HFFc6 (cell line): ENCODE measurements at regions not wholly inside any gene's neighbourhood (a gene's known extent, or its start where the extent isn't known, plus 50 kb on each side); places are given as distances from the start of the nearest gene placed in this dataset.

Experiments used
- DNase-seq: peaks from one replicate; pipeline ENCODE4 v3.0.0-alpha.2; 2018
- H3K27ac Mint-ChIP-seq: 2 replicates; pipeline ENCODE4 v1.8.0; 2020; ENCODE audit warnings: mild to moderate bottlenecking, mixed read lengths
- H3K27me3 Mint-ChIP-seq: 2 replicates; pipeline ENCODE4 v1.8.0; 2021; ENCODE audit warnings: mild to moderate bottlenecking, moderate library complexity, mixed read lengths; ENCODE audit not compliant: insufficient read depth
- H3K36me3 Mint-ChIP-seq: 2 replicates; pipeline ENCODE4 v1.8.0; 2021; ENCODE audit warnings: low read depth, mixed read lengths
- H3K4me1 Mint-ChIP-seq: 2 replicates; pipeline ENCODE4 v1.8.0; 2020; ENCODE audit warnings: low read depth, mixed read lengths
- H3K4me3 Mint-ChIP-seq: 2 replicates; pipeline ENCODE4 v1.8.0; 2020; ENCODE audit warnings: mild to moderate bottlenecking, moderate library complexity, mixed read lengths
- H3K9me3 Mint-ChIP-seq: 2 replicates; pipeline ENCODE4 v1.8.0; 2020; ENCODE audit warnings: mild to moderate bottlenecking, mixed read lengths
- TF ChIP-seq, protein P1 (sequence below): fragments of 200-600 bp; sonication (generic); IDR thresholded peaks from 2 replicates; pipeline ENCODE4 v1.5.0; 2021; ENCODE audit warnings: antibody characterized with exemption, mild to moderate bottlenecking

GRCh38 chr1:244236101-244236500, 185.0 kb downstream of the ZBTB18 start:
- Mint-ChIP-seq H3K27me3 (peaks cover 12% of the 10 kb centered on the region), H3K4me1 (peaks cover 36% of the 10 kb centered on the region), H3K36me3 (no peaks in the 10 kb centered on the region), H3K9me3 (no peaks in the 10 kb centered on the region), H3K27ac (no peak overlapping the region), H3K4me3 (no peak overlapping the region)
- TF ChIP-seq, protein P1, sequence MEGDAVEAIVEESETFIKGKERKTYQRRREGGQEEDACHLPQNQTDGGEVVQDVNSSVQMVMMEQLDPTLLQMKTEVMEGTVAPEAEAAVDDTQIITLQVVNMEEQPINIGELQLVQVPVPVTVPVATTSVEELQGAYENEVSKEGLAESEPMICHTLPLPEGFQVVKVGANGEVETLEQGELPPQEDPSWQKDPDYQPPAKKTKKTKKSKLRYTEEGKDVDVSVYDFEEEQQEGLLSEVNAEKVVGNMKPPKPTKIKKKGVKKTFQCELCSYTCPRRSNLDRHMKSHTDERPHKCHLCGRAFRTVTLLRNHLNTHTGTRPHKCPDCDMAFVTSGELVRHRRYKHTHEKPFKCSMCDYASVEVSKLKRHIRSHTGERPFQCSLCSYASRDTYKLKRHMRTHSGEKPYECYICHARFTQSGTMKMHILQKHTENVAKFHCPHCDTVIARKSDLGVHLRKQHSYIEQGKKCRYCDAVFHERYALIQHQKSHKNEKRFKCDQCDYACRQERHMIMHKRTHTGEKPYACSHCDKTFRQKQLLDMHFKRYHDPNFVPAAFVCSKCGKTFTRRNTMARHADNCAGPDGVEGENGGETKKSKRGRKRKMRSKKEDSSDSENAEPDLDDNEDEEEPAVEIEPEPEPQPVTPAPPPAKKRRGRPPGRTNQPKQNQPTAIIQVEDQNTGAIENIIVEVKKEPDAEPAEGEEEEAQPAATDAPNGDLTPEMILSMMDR = no peak
- DNase-seq = no peak

- Mint-ChIP-seq H3K9me3 (no peaks in the 10 kb centered on the region), H3K36me3 (no peaks in the 10 kb centered on the region), H3K27ac (no peak overlapping the region), H3K27me3 (peaks cover 7% of the 10 kb centered on the region), H3K4me1 (peaks cover 30% of the 10 kb centered on the region), H3K4me3 (no peak overlapping the region)
- DNase-seq = no peak
- TF ChIP-seq, protein P1 = no peak
These were observed 185.6 kb downstream of the ZBTB18 start for GRCh38 chr1:244236721-244237120.

DNA sequence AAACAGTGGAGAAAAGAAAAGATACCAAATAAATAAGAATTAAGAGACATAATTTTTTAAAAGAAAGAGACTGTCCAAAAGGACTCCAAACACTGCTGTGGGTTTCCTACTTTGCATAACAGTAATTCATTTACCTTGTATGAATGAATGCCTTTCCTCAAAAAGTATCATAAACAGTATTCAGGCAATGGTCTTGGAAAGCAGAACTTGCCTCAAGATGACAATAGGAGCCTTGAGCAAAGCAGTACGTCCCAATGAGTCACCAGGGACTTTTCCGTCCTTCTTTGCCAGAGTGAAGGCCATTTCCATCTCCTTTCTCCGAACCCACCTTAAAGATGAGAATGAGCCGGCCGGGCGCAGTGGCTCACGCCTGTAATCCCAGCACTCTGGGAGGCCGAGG, 186.4 kb downstream of the ZBTB18 start:
- no peak overlapping the region for H3K4me3 Mint-ChIP-seq
- H3K27ac Mint-ChIP-seq = no peak overlapping the region

DNA sequence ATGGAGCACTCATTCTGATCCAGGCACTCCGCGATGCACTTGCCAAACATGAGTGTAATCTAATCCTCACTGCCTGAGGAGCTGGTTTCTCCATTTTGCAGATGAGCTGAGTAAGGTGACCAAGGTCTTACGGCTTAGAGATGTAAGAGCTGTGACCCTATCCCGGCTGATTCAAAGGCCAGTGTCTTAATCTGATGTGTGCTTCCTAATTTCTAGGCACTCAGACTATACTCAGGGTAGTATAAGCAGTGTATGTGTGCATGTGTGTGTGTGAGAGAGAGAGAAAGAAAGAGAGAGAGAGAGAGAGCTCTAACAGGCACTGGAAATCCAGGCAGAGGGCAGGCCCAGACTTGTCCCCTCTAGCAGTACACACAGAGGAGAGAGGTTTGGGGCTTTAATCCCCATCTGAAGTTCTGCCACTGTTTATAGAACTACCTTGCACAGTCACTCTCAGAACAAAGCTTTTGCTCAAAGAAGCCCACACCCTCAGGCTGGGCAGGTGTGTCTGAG, 188.2 kb downstream of the ZBTB18 start:
- no peak for DNase-seq
- Mint-ChIP-seq H3K27ac (peak overlapping the region; percentile 16), H3K9me3 (no peaks in the 10 kb centered on the region), H3K27me3 (peaks cover 5% of the 10 kb centered on the region), H3K4me1 (peaks cover 24% of the 10 kb centered on the region), H3K4me3 (no peak overlapping the region), H3K36me3 (no peaks in the 10 kb centered on the region)
- TF ChIP-seq, protein P1 = no peak

More for the DNA sequence above, 186.4 kb downstream of the ZBTB18 start:
- Mint-ChIP-seq H3K9me3 (no peaks in the 10 kb centered on the region), H3K4me1 (peaks cover 24% of the 10 kb centered on the region), H3K27me3 (peaks cover 3% of the 10 kb centered on the region), H3K36me3 (no peaks in the 10 kb centered on the region)
- TF ChIP-seq, protein P1 = no peak
- no peak for DNase-seq

- Mint-ChIP-seq H3K9me3 (no peaks in the 10 kb centered on the region), H3K4me1 (peaks cover 7% of the 10 kb centered on the region), H3K36me3 (no peaks in the 10 kb centered on the region), H3K27me3 (peaks cover 5% of the 10 kb centered on the region), H3K4me3 (no peak overlapping the region), H3K27ac (no peak overlapping the region)
- DNase-seq = no peak
- TF ChIP-seq, protein P1 = no peak
These were observed 190.4 kb downstream of the ZBTB18 start for GRCh38 chr1:244241438-244241837.

GRCh38 chr1:244242446-244242845, 191.4 kb downstream of the ZBTB18 start:
- H3K36me3 Mint-ChIP-seq = no peaks in the 10 kb centered on the region
- no peak for DNase-seq
- peaks cover 6% of the 10 kb centered on the region for H3K4me1 Mint-ChIP-seq
- H3K4me3 Mint-ChIP-seq = no peak overlapping the region
- peaks cover 5% of the 10 kb centered on the region for H3K27me3 Mint-ChIP-seq
- no peaks in the 10 kb centered on the region for H3K9me3 Mint-ChIP-seq
- H3K27ac Mint-ChIP-seq = no peak overlapping the region
- TF ChIP-seq, protein P1 = no peak
